MCF 10A (cell line): ENCODE measurements at regions not wholly inside any gene's neighbourhood (a gene's known extent, or its start where the extent isn't known, plus 50 kb on each side); places are given as distances from the start of the nearest gene placed in this dataset.

ENCODE experiments used
- BruUV-seq: library from RNA; stranded (reverse); fragments of 400-500 nt; replicated peaks from 2 replicates; lab custom pipeline; 2021; lab: Mats Ljungman, UMichigan
- CTCF ChIA-PET: fragments of 300-600 bp; sonication (Branson Sonifier 250); formaldehyde crosslinking; extraction: SDS; loops from one replicate; lab custom pipeline; 2021; ENCODE audit warnings: antibody characterized with exemption, inconsistent platforms; lab: Yijun Ruan, JAX
- POLR2A ChIA-PET: fragments of 300-600, 350-650 bp; sonication (Branson Sonifier 250); formaldehyde crosslinking; extraction: SDS; loops from one replicate; lab custom pipeline; 2020; ENCODE audit warnings: antibody characterized with exemption, inconsistent platforms; lab: Yijun Ruan, JAX
- DNase-seq: peaks from one replicate; pipeline ENCODE4 v3.0.0-alpha.2; 2018; ENCODE audit not compliant: unreplicated experiment
- H3K27ac Mint-ChIP-seq: one replicate; pipeline ENCODE4 v1.8.0; 2022; ENCODE audit warnings: mild to moderate bottlenecking, low read depth, mixed read lengths; ENCODE audit not compliant: unreplicated experiment
- H3K27me3 Mint-ChIP-seq: one replicate; pipeline ENCODE4 v1.8.0; 2022; ENCODE audit warnings: mixed read lengths; ENCODE audit not compliant: insufficient read depth, unreplicated experiment
- H3K36me3 Mint-ChIP-seq: one replicate; pipeline ENCODE4 v1.8.0; 2022; ENCODE audit warnings: mild to moderate bottlenecking, moderate library complexity, mixed read lengths; ENCODE audit not compliant: insufficient read depth, unreplicated experiment
- H3K4me1 Mint-ChIP-seq: one replicate; pipeline ENCODE4 v1.8.0; 2022; ENCODE audit warnings: mixed read lengths; ENCODE audit not compliant: insufficient read depth, unreplicated experiment
- H3K4me3 Mint-ChIP-seq: one replicate; pipeline ENCODE4 v1.8.0; 2022; ENCODE audit warnings: mild to moderate bottlenecking, moderate library complexity, mixed read lengths; ENCODE audit not compliant: unreplicated experiment
- H3K9me3 Mint-ChIP-seq: one replicate; pipeline ENCODE4 v1.8.0; 2022; ENCODE audit warnings: mixed read lengths; ENCODE audit not compliant: unreplicated experiment
- CTCF ChIP-seq: fragments of 200-600 bp; IDR thresholded peaks from one replicate; pipeline ENCODE4 v1.8.0; 2022; ENCODE audit warnings: antibody characterized with exemption, mild to moderate bottlenecking; ENCODE audit not compliant: unreplicated experiment
- intact Hi-C: fragments of 100-400 bp; cut with micrococcal nuclease; formaldehyde crosslinking; loops from 2 replicates; pipeline ENCODE4 v1.14.1; 2022

GRCh38 chr15:77782691-77783090 lies 150.0 kb upstream of the LINGO1 start:
- Mint-ChIP-seq H3K27ac (no peak overlapping the region), H3K27me3 (peaks cover 37% of the 10 kb centered on the region), H3K4me3 (no peak overlapping the region), H3K36me3 (no peaks in the 10 kb centered on the region), H3K4me1 (no peaks in the 10 kb centered on the region), H3K9me3 (peaks cover 5% of the 10 kb centered on the region)
- TF ChIP-seq CTCF: no peak
- DNase-seq: no peak
- BruUV-seq: no TSS peak
- ChIA-PET POLR2A (interaction anchor here (0.6 kb wide), 1 partner anchor 357 kb away, joined by 3 read pairs; no protein-coding TSS in a partner anchor), CTCF (interaction anchor here (0.6 kb wide), 1 partner anchor 38 kb away, joined by 5 read pairs; no protein-coding TSS in a partner anchor)
- intact Hi-C loops: no loop called here

GRCh38 chr15:77781946-77782240 lies 149.2 kb upstream of the LINGO1 start:
- Mint-ChIP-seq H3K9me3 (peaks cover 5% of the 10 kb centered on the region), H3K4me1 (no peaks in the 10 kb centered on the region), H3K27ac (no peak overlapping the region), H3K36me3 (no peaks in the 10 kb centered on the region), H3K27me3 (peaks cover 31% of the 10 kb centered on the region), H3K4me3 (no peak overlapping the region)
- no peak for DNase-seq
- intact Hi-C loops: no loop called here
- TF ChIP-seq CTCF: no peak
- ChIA-PET CTCF (interaction anchor here (0.7 kb wide), 1 partner anchor 149 kb away, joined by 3 read pairs; the partner anchor contains the start of gene LINGO1), POLR2A (no interaction called here)
- BruUV-seq: no TSS peak

- Mint-ChIP-seq H3K4me1 (no peaks in the 10 kb centered on the region), H3K4me3 (no peak overlapping the region), H3K9me3 (peaks cover 5% of the 10 kb centered on the region), H3K27me3 (peaks cover 31% of the 10 kb centered on the region), H3K27ac (no peak overlapping the region), H3K36me3 (no peaks in the 10 kb centered on the region)
- TF ChIP-seq CTCF: no peak
- CTCF ChIA-PET: interaction anchor here (0.5 to 0.7 kb wide), 2 partner anchors 26 to 148 kb away, joined by 3 read pairs; partner anchors contain the start of gene LINGO1
- intact Hi-C loops: no loop called here
- POLR2A ChIA-PET: no interaction called here
- BruUV-seq: no TSS peak
- no peak for DNase-seq
Measured at GRCh38 chr15:77781151-77781945, 148.6 kb upstream of the LINGO1 start.

GRCh38 chr15:77778802-77779201 lies 146.1 kb upstream of the LINGO1 start:
- intact Hi-C loops: no loop called here
- no peak for DNase-seq
- Mint-ChIP-seq H3K4me1 (no peaks in the 10 kb centered on the region), H3K9me3 (peaks cover 5% of the 10 kb centered on the region), H3K36me3 (no peaks in the 10 kb centered on the region), H3K4me3 (no peak overlapping the region), H3K27me3 (peaks cover 26% of the 10 kb centered on the region), H3K27ac (no peak overlapping the region)
- CTCF ChIA-PET: no interaction called here
- no peak for TF ChIP-seq CTCF
- POLR2A ChIA-PET: interaction anchor here (0.6 kb wide), 1 partner anchor 772 kb away, joined by 4 read pairs; no protein-coding TSS in a partner anchor
- no TSS peak for BruUV-seq
